ENCODE measurements at regions not wholly inside any gene's neighbourhood (a gene's known extent, or its start where the extent isn't known, plus 50 kb on each side); places are given as distances from the start of the nearest gene placed in this dataset.

DNA sequence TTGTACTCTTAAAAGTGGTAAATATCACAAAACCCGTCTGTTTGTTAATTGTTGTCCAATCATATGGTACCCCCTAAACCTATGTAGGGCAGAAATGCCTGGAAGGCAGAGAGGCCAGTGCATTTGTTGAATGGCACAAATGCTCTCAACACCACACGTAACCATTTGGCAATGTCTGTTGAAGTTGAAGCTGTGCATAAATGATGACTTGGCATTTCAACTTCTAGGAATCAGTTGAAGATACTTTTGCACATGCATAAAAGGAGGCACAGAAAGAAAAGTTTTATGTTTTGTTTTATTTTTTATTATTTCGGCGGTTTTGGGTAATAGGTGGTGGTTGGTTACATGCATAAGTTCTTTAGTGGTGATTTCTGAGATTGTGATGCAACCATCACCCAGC lies 246.6 kb downstream of the TAF11L14 start:
- no peaks in the 10 kb centered on the region for H3K4me1 ChIP-seq
- H3K36me3 ChIP-seq (ENCODE audit: control insufficient read depth, insufficient read depth, low read length), result no peaks in the 10 kb centered on the region
- H3K27me3 Mint-ChIP-seq (ENCODE audit: insufficient read depth, unreplicated experiment), result no peaks in the 10 kb centered on the region
- no peaks in the 10 kb centered on the region for H3K36me3 Mint-ChIP-seq (ENCODE audit: insufficient read depth, unreplicated experiment)
- H3K9me3 Mint-ChIP-seq (ENCODE audit: unreplicated experiment), result no peaks in the 10 kb centered on the region
- ChIA-PET POLR2A (no interaction called here), CTCF (no interaction called here)
- no peak overlapping the region for H3K27ac Mint-ChIP-seq (ENCODE audit: unreplicated experiment)
- H3K4me3 ChIP-seq (ENCODE audit: low read depth, low read length), result no peak overlapping the region
- no peak for DNase-seq
- no peaks in the 10 kb centered on the region for H3K9me3 ChIP-seq
- H3K4me1 Mint-ChIP-seq (ENCODE audit: low read depth, unreplicated experiment), result no peaks in the 10 kb centered on the region
- no peak overlapping the region for H3K4me3 Mint-ChIP-seq (ENCODE audit: unreplicated experiment)
- no peaks in the 10 kb centered on the region for H3K27me3 ChIP-seq (replicated peaks; ENCODE audit: control insufficient read depth, insufficient read depth, low read length)
- no TSS peak for BruUV-seq (replicated peaks)
- TF ChIP-seq, protein P1, sequence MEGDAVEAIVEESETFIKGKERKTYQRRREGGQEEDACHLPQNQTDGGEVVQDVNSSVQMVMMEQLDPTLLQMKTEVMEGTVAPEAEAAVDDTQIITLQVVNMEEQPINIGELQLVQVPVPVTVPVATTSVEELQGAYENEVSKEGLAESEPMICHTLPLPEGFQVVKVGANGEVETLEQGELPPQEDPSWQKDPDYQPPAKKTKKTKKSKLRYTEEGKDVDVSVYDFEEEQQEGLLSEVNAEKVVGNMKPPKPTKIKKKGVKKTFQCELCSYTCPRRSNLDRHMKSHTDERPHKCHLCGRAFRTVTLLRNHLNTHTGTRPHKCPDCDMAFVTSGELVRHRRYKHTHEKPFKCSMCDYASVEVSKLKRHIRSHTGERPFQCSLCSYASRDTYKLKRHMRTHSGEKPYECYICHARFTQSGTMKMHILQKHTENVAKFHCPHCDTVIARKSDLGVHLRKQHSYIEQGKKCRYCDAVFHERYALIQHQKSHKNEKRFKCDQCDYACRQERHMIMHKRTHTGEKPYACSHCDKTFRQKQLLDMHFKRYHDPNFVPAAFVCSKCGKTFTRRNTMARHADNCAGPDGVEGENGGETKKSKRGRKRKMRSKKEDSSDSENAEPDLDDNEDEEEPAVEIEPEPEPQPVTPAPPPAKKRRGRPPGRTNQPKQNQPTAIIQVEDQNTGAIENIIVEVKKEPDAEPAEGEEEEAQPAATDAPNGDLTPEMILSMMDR (IDR thresholded peaks at IDR 0.05; ENCODE audit: insufficient read depth in 1 of 2, low read depth in 1 of 2, low read length in 1 of 2, severe bottlenecking in 1 of 2, unreplicated experiment in 1 of 2), result no peak
- intact Hi-C loops (cut with micrococcal nuclease; ENCODE audit: unreplicated experiment), result no loop called here

DNA sequence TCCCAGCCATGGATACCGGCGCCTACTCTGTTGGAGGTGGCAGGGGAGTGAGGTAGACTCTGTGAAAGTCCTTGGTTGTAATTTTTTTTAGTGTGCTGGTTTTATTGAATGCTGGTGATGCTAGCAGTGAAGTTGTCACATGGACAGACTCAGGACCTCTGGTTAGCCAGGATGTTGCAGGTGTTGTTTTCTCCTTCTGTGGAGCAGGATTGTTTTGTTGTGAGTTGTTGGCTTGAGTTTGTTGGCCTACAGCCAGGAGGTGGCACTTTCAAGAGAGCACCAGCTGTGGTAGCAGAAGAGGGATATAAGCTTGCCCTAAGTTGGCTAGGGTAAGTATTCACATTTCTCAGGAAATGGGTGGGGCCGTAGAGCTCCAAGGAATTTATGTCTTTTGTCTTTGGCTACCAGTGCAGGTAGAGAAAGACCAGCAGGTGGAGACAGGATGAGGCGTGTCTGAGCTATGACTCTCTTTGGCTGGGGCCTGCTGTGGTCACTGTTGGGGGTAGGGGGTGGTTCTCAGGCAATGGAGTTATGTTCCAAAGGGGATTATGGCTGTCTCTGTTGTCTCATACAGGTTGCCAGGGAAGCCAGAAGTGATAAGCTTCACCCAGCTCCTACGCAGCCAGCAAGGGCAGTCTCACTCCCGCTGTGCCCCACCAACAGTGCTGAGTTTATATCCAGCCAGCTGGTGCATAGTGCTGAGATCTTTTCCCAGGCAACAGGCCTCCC lies 248.7 kb downstream of the TAF11L14 start:
- H3K9me3 ChIP-seq, result no peaks in the 10 kb centered on the region
- H3K4me3 Mint-ChIP-seq (ENCODE audit: unreplicated experiment), result no peak overlapping the region
- CTCF ChIA-PET, result no interaction called here

DNA sequence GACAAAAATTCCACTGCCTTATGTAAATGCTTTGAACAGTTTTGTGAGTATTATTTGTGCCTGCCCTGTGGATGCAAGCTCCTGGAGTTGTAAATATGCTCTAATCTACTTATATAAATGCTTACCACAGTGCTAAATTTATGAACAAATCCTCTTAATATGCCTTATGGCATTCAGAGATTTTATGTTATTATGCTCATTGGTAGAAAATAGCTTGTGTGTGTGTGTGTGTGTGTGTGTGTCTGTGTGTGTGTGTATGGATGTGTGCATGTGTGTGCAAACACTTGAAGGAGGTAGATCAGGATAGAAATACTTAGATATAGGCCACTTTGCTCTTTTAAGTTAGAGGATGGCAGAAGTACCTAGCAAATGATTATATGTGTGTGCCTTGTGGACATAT lies 253.9 kb downstream of the TAF11L14 start:
- no peaks in the 10 kb centered on the region for H3K36me3 Mint-ChIP-seq (ENCODE audit: insufficient read depth, unreplicated experiment)
- no peaks in the 10 kb centered on the region for H3K9me3 Mint-ChIP-seq (ENCODE audit: unreplicated experiment)
- no peaks in the 10 kb centered on the region for H3K9me3 ChIP-seq
- no peaks in the 10 kb centered on the region for H3K27me3 ChIP-seq (replicated peaks; ENCODE audit: control insufficient read depth, insufficient read depth, low read length)
- H3K27ac Mint-ChIP-seq (ENCODE audit: unreplicated experiment), result no peak overlapping the region
- no peaks in the 10 kb centered on the region for H3K27me3 Mint-ChIP-seq (ENCODE audit: insufficient read depth, unreplicated experiment)
- CTCF ChIA-PET, result no interaction called here
- intact Hi-C loops (cut with micrococcal nuclease; ENCODE audit: unreplicated experiment), result no loop called here
- H3K36me3 ChIP-seq (ENCODE audit: control insufficient read depth, insufficient read depth, low read length), result no peaks in the 10 kb centered on the region
- no peak for DNase-seq
- no peak overlapping the region for H3K4me3 ChIP-seq (ENCODE audit: low read depth, low read length)
- no peaks in the 10 kb centered on the region for H3K4me1 Mint-ChIP-seq (ENCODE audit: low read depth, unreplicated experiment)
- TF ChIP-seq, protein P1 (IDR thresholded peaks at IDR 0.05; ENCODE audit: insufficient read depth in 1 of 2, low read depth in 1 of 2, low read length in 1 of 2, severe bottlenecking in 1 of 2, unreplicated experiment in 1 of 2), result no peak
- no TSS peak for BruUV-seq (replicated peaks)
- POLR2A ChIA-PET, result no interaction called here
- H3K4me1 ChIP-seq, result no peaks in the 10 kb centered on the region
- no peak overlapping the region for H3K4me3 Mint-ChIP-seq (ENCODE audit: unreplicated experiment)

More for the DNA sequence above, 248.7 kb downstream of the TAF11L14 start:
- no peak overlapping the region for H3K4me3 ChIP-seq (ENCODE audit: low read depth, low read length)
- intact Hi-C loops (cut with micrococcal nuclease; ENCODE audit: unreplicated experiment), result loop anchor here (1.0 kb wide), 1 partner anchor 399 kb away; no protein-coding TSS in a partner anchor
- H3K36me3 Mint-ChIP-seq (ENCODE audit: insufficient read depth, unreplicated experiment), result no peaks in the 10 kb centered on the region
- H3K4me1 Mint-ChIP-seq (ENCODE audit: low read depth, unreplicated experiment), result no peaks in the 10 kb centered on the region
- TF ChIP-seq, protein P1 (IDR thresholded peaks at IDR 0.05; ENCODE audit: insufficient read depth in 1 of 2, low read depth in 1 of 2, low read length in 1 of 2, severe bottlenecking in 1 of 2, unreplicated experiment in 1 of 2), result no peak
- H3K27me3 Mint-ChIP-seq (ENCODE audit: insufficient read depth, unreplicated experiment), result no peaks in the 10 kb centered on the region
- H3K36me3 ChIP-seq (ENCODE audit: control insufficient read depth, insufficient read depth, low read length), result no peaks in the 10 kb centered on the region
- no peaks in the 10 kb centered on the region for H3K9me3 Mint-ChIP-seq (ENCODE audit: unreplicated experiment)
- no TSS peak for BruUV-seq (replicated peaks)
- POLR2A ChIA-PET, result no interaction called here
- DNase-seq, result no peak
- no peak overlapping the region for H3K27ac Mint-ChIP-seq (ENCODE audit: unreplicated experiment)
- H3K4me1 ChIP-seq, result no peaks in the 10 kb centered on the region
- H3K27me3 ChIP-seq (replicated peaks; ENCODE audit: control insufficient read depth, insufficient read depth, low read length), result no peaks in the 10 kb centered on the region
